ENCODE measurements at regions not wholly inside any gene's neighbourhood (a gene's known extent, or its start where the extent isn't known, plus 50 kb on each side); places are given as distances from the start of the nearest gene placed in this dataset.

- TF ChIP-seq CTCF (IDR thresholded peaks at IDR 0.05) (no peak), ZFX (IDR thresholded peaks at IDR 0.05; ENCODE audit: borderline replicate concordance) (no peak)
Measured at GRCh38 chr9:11469745-11470144, 856.9 kb upstream of the PTPRD start.

Measured in 22Rv1 (cell line).